ENCODE measurements at regions not wholly inside any gene's neighbourhood (a gene's known extent, or its start where the extent isn't known, plus 50 kb on each side); places are given as distances from the start of the nearest gene placed in this dataset.

- TF ChIP-seq EZH2 (IDR thresholded peaks at IDR 0.05; ENCODE audit: borderline replicate concordance, control insufficient read depth, low read depth, low read length) (no peak), RCOR1 (conservative IDR thresholded peaks at IDR 0.05; ENCODE audit: low read depth, low read length) (no peak), CEBPB (IDR thresholded peaks at IDR 0.05; ENCODE audit: borderline replicate concordance in 1 of 2, low read depth in 2 of 2, low read length in 2 of 2) (no peak), RUNX3 (IDR thresholded peaks at IDR 0.05; ENCODE audit: low read length) (no peak), MXI1 (IDR thresholded peaks at IDR 0.05; ENCODE audit: low read depth, low read length) (no peak), PBX3 (IDR thresholded peaks at IDR 0.05; ENCODE audit: insufficient replicate concordance, low read depth, low read length) (no peak), POLR2A (IDR thresholded peaks at IDR 0.05; ENCODE audit: low read depth, low read length) (no peak), MLLT1 (IDR thresholded peaks at IDR 0.05) (no peak), REST (IDR thresholded peaks at IDR 0.05; ENCODE audit: low read depth, low read length) (no peak)
Observed at GRCh38 chr11:34758262-34758661, 137.4 kb downstream of the EHF start.

Measured in GM12878 (cell line).